ENCODE measurements at regions not wholly inside any gene's neighbourhood (a gene's known extent, or its start where the extent isn't known, plus 50 kb on each side); places are given as distances from the start of the nearest gene placed in this dataset.
"Not testable (repeated sequence)": the region's sequence is repeated elsewhere in the genome, so short reads cannot be mapped to it uniquely, and the experiment has no call there.

DNA sequence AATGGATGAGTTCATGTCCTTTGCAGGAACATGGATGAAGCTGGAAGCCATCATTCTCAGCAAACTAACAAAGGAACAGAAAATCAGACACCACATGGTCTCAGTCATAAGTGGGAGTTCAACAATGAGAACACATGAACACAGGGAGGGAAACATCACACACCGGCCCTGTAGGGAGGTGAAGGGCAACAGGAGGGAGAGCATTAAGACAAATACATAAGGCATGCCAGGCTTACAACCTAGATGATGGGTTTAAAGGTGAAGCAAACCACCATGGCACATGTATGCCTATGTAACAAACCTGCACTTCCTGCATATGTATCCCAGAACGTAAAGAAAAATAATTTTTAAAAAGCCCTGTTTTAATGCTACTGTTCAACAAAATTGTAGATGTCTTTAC is 914.2 kb upstream of the ATXN7L3B start:
- H3K27ac ChIP-seq = no peak overlapping the region
- TF ChIP-seq, protein P1, sequence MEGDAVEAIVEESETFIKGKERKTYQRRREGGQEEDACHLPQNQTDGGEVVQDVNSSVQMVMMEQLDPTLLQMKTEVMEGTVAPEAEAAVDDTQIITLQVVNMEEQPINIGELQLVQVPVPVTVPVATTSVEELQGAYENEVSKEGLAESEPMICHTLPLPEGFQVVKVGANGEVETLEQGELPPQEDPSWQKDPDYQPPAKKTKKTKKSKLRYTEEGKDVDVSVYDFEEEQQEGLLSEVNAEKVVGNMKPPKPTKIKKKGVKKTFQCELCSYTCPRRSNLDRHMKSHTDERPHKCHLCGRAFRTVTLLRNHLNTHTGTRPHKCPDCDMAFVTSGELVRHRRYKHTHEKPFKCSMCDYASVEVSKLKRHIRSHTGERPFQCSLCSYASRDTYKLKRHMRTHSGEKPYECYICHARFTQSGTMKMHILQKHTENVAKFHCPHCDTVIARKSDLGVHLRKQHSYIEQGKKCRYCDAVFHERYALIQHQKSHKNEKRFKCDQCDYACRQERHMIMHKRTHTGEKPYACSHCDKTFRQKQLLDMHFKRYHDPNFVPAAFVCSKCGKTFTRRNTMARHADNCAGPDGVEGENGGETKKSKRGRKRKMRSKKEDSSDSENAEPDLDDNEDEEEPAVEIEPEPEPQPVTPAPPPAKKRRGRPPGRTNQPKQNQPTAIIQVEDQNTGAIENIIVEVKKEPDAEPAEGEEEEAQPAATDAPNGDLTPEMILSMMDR (IDR thresholded peaks at IDR 0.05) = no peak
- TF ChIP-seq ZFX (IDR thresholded peaks at IDR 0.05; ENCODE audit: borderline replicate concordance) = no peak

- TF ChIP-seq, protein P1 (IDR thresholded peaks at IDR 0.05) = no peak
- no peak for TF ChIP-seq ZFX (IDR thresholded peaks at IDR 0.05; ENCODE audit: borderline replicate concordance)
- no peak overlapping the region for H3K27ac ChIP-seq
These were observed 912.4 kb upstream of the ATXN7L3B start for GRCh38 chr12:73625226-73625625.

DNA sequence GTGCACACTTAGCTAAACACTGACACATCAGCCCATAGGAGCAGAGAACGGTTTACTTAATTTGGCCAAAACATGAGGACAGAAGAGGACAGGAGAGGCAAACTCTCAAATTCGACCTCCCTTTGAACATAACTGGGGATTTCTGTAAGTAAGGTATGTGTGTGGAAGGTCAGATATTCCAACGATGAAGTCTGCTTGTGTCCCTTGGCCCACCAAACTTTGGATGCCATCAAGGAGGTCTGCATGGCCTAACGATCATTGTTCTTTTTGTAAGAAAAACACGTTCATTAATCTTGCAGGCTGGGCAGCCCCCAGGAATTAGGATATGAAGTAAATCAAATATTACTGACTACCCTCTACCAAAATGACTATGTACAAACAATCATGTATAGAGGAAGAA is 908.5 kb upstream of the ATXN7L3B start:
- no peak for TF ChIP-seq ZFX (IDR thresholded peaks at IDR 0.05; ENCODE audit: borderline replicate concordance)
- TF ChIP-seq, protein P1 (IDR thresholded peaks at IDR 0.05) = no peak
- H3K27ac ChIP-seq = no peak overlapping the region

- TF ChIP-seq, protein P1 (IDR thresholded peaks at IDR 0.05) = no peak
- no peak for TF ChIP-seq ZFX (IDR thresholded peaks at IDR 0.05; ENCODE audit: borderline replicate concordance)
- no peak overlapping the region for H3K27ac ChIP-seq
These were observed 907.5 kb upstream of the ATXN7L3B start for GRCh38 chr12:73629893-73630831.

DNA sequence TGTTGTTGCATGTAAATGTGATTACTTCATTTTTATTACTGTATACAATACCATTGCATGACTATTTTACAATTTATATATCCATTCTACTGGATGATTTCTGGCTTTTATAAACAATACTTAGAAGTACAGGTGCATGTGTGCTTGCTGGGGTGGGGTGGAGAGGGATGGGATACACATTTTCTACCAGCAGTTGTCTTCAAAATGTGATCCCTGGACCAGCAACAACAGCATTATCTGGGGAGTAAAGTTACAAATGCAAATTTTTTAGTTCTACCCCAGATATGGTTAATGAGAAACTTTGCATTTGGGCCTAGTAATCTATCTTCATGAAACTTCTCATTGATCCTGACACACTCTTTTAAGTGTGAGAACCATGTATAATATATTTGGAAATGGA is 905.4 kb upstream of the ATXN7L3B start:
- no peak for TF ChIP-seq ZFX (IDR thresholded peaks at IDR 0.05; ENCODE audit: borderline replicate concordance)
- TF ChIP-seq, protein P1 (IDR thresholded peaks at IDR 0.05) = no peak
- no peak overlapping the region for H3K27ac ChIP-seq

- no peak overlapping the region for H3K27ac ChIP-seq
- TF ChIP-seq, protein P1 (IDR thresholded peaks at IDR 0.05) = no peak
- no peak for TF ChIP-seq ZFX (IDR thresholded peaks at IDR 0.05; ENCODE audit: borderline replicate concordance)
These were observed 905.0 kb upstream of the ATXN7L3B start for GRCh38 chr12:73632661-73633060.

- not testable (repeated sequence) for H3K27ac ChIP-seq
These were observed 898.2 kb upstream of the ATXN7L3B start for GRCh38 chr12:73639397-73639796.
